K562 (cell line): ENCODE measurements at regions not wholly inside any gene's neighbourhood (a gene's known extent, or its start where the extent isn't known, plus 50 kb on each side); places are given as distances from the start of the nearest gene placed in this dataset.
A peak's percentile ranks its signal among the peaks of the same experiment; 100 is the strongest.

Source experiments
- ETS2 ChIP-seq: IDR thresholded peaks from 2 replicates; pipeline ENCODE4 v1.6.1; 2016; ENCODE audit warnings: borderline replicate concordance, missing genetic modification characterization, mild to moderate bottlenecking, moderate library complexity, missing compliant biosample characterization; ENCODE audit not compliant: poor library complexity, severe bottlenecking
- HMG20B ChIP-seq: fragments of 250-450 bp; sonication (Bioruptor Pico); IDR thresholded peaks from 2 replicates; pipeline ENCODE4 v1.5.0; 2021; ENCODE audit warnings: mild to moderate bottlenecking
- LCOR ChIP-seq: sonication (generic); formaldehyde crosslinking; IDR thresholded peaks from 2 replicates; pipeline ENCODE4 v1.8.0; 2022; ENCODE audit warnings: mild to moderate bottlenecking, missing genetic modification reagents
- TSC22D4 ChIP-seq: fragments of 450-650 bp; IDR thresholded peaks from 2 replicates; pipeline ENCODE4 v1.6.1; 2016; ENCODE audit warnings: missing genetic modification characterization, missing biosample characterization, control low read depth
- U2AF1 ChIP-seq: fragments of 200-400 bp; formaldehyde crosslinking; optimal IDR thresholded peaks from 2 replicates; pipeline ENCODE3; 2017; ENCODE audit warnings: mild to moderate bottlenecking, low read depth, low read length, moderate library complexity
- ZKSCAN8 ChIP-seq: fragments of 200-800 bp; sonication (Bioruptor generic); IDR thresholded peaks from 2 replicates; pipeline ENCODE4 v1.6.1; 2016; ENCODE audit warnings: missing genetic modification characterization, missing compliant biosample characterization
- ZNF134 ChIP-seq: fragments of 250-450 bp; sonication (Bioruptor Pico); conservative IDR thresholded peaks from 2 replicates; pipeline ENCODE4 v1.4.0; 2020
- ZSCAN32 ChIP-seq: fragments of 450-650 bp; formaldehyde crosslinking; IDR thresholded peaks from 2 replicates; pipeline ENCODE4 v1.4.0; 2020; ENCODE audit warnings: mild to moderate bottlenecking, moderate library complexity
- TF ChIP-seq, protein P1 (sequence below), 2 experiments: fragments of 450-650 bp; formaldehyde crosslinking in 1 of 2; IDR thresholded peaks; 2 replicates each; pipeline versions ENCODE4 v1.4.0 to v1.6.1; 2014 to 2020; ENCODE audit warnings: mild to moderate bottlenecking in 2 of 2, borderline replicate concordance in 1 of 2, low read depth in 1 of 2

DNA sequence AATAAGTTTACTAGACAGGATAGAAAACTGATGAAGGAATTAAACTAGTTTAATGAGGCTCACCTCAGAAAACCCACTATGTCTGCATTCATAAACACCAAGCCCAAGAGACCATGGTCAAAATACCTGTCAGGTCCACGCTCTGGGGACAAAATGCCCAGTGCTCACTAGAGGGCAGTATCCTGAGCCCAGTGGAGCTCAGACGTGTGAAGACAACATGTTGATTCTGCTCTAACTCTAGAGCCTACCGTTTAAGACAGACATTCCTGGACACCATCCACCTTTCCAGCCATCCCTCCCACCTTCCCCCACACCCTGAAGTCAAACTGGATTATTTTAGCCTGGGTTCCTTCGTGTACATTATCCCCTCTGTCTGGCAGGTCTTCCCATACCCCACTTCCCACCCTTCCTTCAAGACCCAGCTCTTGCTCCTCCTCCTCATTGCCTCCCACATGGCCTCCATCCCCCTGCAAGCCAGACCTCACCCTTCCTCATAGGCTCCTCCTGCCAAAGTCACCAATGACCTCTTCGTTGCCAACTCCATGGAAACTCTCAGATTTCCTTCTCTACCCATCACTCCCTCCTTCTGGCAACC lies 142.3 kb upstream of the FSTL4 start (continued):
- TF ChIP-seq LCOR (CRISPR knock-in tag) (no peak), TSC22D4 (no peak), ZKSCAN8 (CRISPR knock-in tag) (no peak), HMG20B (CRISPR knock-in tag) (no peak), U2AF1 (no peak), ETS2 (tag) (no peak), ZNF134 (CRISPR knock-in tag) (no peak), ZSCAN32 (CRISPR knock-in tag) (no peak)
- TF ChIP-seq, protein P1, sequence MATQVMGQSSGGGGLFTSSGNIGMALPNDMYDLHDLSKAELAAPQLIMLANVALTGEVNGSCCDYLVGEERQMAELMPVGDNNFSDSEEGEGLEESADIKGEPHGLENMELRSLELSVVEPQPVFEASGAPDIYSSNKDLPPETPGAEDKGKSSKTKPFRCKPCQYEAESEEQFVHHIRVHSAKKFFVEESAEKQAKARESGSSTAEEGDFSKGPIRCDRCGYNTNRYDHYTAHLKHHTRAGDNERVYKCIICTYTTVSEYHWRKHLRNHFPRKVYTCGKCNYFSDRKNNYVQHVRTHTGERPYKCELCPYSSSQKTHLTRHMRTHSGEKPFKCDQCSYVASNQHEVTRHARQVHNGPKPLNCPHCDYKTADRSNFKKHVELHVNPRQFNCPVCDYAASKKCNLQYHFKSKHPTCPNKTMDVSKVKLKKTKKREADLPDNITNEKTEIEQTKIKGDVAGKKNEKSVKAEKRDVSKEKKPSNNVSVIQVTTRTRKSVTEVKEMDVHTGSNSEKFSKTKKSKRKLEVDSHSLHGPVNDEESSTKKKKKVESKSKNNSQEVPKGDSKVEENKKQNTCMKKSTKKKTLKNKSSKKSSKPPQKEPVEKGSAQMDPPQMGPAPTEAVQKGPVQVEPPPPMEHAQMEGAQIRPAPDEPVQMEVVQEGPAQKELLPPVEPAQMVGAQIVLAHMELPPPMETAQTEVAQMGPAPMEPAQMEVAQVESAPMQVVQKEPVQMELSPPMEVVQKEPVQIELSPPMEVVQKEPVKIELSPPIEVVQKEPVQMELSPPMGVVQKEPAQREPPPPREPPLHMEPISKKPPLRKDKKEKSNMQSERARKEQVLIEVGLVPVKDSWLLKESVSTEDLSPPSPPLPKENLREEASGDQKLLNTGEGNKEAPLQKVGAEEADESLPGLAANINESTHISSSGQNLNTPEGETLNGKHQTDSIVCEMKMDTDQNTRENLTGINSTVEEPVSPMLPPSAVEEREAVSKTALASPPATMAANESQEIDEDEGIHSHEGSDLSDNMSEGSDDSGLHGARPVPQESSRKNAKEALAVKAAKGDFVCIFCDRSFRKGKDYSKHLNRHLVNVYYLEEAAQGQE (IDR thresholded peaks at IDR 0.05; ENCODE audit: borderline replicate concordance), result peak; percentile 22; the same call in 1 of the 2 replicates
- TF ChIP-seq, protein P1 (CRISPR knock-in tag; IDR thresholded peaks at IDR 0.05; ENCODE audit: low read depth), result no peak
